ENCODE measurements at regions not wholly inside any gene's neighbourhood (a gene's known extent, or its start where the extent isn't known, plus 50 kb on each side); places are given as distances from the start of the nearest gene placed in this dataset.

DNA sequence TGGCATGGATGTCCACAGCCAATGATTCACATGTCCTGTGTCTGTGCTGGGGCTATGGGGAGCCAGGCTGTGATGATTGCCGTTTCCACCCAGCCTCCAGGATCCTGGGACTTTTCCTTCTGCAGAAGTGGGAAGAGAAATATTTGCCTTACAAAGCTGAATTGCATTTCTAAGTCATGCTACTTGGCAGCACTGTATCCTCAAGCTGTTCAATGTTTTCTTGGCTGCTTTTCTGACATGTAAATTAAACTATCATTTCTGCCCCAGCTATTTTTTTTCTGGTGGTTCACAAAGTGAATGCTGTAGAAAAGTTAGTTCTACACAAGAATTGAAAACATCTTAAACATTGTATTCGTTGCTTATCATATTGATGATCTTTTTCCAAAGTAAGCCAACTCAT, 51.9 kb upstream of the TCERG1L start:
- DNase-seq (ENCODE audit: low read depth): no peak

DNA sequence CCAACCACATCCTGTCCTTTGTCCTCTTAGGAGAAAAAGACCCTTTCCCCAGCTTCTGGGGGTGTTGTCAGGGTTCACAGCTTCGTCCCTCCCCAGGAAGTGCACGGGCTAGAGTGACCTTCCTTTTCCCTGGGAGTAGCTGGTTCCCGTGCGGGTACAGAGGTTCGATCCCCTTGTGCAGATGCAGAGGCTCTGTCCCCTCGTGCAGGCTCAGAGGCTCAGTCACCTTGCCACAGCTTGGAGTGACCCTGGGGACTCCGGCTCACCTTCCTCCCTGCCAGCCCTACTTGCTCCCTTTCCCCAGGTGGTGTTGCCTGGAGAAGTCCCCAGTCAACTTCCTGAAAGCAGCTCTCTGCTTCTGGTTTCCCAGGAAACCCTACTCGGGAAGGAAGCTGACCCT, 60.0 kb upstream of the TCERG1L start:
- no peak for DNase-seq (ENCODE audit: low read depth)

DNA sequence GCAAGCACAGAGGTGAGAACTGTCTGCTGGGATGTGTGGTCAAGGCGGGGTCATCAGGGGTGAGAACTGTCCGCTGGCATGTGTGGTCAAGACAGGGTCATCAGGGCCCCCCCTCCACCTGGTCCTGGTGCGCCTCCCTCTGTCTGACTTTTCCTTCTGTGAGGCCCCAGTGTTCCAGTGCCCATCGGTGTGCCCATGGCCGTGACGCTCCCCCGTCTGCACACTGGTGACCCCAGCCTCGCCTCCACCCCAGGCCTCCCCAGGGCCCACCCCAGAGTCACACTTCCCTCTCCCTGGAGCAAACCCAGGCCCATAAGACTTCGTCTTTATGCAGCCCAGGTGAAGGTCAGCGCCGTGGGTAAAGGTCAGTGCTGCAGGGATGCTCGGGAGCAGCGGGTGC, 70.1 kb upstream of the TCERG1L start:
- no peak for DNase-seq (ENCODE audit: low read depth)

- peak; percentile 6 for DNase-seq (ENCODE audit: low read depth)
Measured at GRCh38 chr10:131385161-131385872, 73.8 kb upstream of the TCERG1L start.

GRCh38 chr10:131387018-131387529, 75.6 kb upstream of the TCERG1L start:
- no peak for DNase-seq (ENCODE audit: low read depth)

GRCh38 chr10:131391936-131392335, 80.4 kb upstream of the TCERG1L start:
- DNase-seq (ENCODE audit: low read depth): no peak

GRCh38 chr10:131396121-131397050, 84.9 kb upstream of the TCERG1L start:
- peak; percentile 9 for DNase-seq (ENCODE audit: low read depth)

DNA sequence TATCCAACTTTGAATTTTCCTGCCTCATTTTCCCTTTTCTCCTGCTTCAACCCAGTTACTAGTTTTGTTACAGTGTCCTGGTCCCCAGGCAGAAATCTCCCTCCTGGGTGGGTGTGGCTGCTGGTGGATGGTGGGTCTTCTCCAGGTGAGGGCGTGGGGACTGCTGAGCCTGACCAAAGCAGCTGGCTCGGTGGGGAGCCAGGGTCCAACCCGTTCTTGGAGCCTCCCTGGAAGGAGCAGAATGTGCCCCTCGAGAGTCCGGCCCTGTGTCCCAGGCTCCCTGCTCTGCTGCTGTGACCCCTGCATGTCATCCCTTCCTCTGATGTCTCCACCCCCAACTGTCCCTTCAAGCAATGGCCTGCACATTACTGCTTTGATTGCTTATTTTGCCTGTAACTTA, 86.6 kb upstream of the TCERG1L start:
- DNase-seq (ENCODE audit: low read depth): no peak

DNA sequence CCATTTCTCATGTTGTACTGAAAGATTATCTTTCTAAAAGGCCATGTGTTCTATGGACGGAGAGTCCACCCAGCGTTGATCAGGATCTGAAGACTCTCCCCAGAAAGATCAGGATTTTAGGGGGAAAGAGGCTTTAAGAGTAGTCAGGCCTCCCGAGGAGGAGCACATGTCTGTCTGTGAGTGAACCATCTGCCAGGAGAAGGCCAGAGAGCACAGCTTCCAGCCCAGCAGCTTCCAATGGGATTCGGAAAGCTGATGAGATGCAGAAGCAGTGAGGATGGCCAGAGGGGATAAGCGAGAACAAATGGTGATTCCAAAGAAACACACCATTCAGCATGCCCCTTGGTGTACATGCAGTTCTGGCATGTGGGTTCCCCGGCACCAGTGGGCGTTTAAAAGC, 88.5 kb upstream of the TCERG1L start:
- DNase-seq (ENCODE audit: low read depth): no peak

- DNase-seq (ENCODE audit: low read depth): no peak
Measured at GRCh38 chr10:131400513-131400912, 89.0 kb upstream of the TCERG1L start.

DNA sequence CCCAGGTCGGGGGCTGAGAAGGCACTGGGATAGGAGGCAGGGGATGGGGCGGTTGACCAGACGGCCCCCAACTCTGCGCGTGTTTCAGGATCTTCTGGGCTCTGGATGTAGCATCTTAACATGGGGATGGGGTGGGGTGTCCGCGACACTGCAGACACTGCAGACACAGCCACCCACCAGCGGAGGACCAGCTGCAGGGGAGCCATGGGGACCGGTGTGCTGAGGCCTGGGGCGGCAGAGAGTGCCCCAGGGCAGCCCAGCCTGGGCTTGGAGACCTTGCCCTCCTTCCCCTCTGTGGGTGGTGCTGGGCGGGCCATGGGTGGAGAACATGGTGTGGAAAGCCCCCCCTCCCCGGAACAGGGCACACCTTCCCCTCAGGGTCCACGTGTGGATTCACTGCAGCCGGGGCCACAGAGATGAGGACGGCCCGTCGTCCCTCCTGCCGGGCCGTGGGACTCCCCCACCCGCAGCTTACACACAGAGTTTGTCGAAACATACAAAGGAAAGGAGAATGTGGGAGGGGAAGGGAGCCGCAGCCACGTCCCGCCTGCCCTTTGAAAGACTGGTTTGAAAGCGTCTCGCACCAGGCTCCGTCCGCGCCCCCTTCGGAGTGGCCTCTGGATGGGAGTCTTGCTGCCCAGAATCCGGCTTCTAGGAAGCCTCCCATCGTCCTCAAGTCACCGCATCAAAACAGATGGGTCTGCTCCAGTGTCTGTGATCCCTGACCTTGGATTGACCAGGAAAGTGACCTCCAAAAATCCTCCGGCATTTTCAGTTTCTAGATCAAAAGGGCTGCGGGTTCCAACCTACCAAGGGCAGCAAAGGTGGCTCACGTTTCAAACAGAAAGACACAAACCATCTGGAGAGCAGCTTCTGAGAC, 91.5 kb upstream of the TCERG1L start:
- no peak for DNase-seq (ENCODE audit: low read depth)

DNA sequence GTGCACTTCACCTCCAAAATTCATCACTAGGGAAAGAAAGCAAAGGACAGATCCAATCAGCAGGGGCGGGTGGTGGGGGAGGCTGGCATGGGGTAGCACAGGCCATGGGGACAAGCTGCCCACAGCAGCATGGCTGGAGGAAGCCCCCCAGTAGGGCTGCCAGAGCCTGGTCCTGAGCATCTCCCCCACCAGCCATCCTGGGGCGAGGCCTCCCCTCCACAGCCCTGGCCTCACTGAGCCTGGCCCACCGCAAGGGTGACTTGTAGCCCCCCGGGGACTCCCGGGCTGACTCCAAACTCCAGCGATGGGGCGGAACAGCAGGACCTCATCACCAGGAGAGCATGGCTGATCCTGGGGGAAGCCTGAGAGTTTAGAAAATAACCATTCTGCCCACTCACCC, 92.4 kb upstream of the TCERG1L start:
- DNase-seq (ENCODE audit: low read depth): no peak

- DNase-seq (ENCODE audit: low read depth): no peak
Measured at GRCh38 chr10:131404886-131405285, 93.4 kb upstream of the TCERG1L start.

- DNase-seq (ENCODE audit: low read depth): no peak
Measured at GRCh38 chr10:131406676-131407392, 95.3 kb upstream of the TCERG1L start.

DNA sequence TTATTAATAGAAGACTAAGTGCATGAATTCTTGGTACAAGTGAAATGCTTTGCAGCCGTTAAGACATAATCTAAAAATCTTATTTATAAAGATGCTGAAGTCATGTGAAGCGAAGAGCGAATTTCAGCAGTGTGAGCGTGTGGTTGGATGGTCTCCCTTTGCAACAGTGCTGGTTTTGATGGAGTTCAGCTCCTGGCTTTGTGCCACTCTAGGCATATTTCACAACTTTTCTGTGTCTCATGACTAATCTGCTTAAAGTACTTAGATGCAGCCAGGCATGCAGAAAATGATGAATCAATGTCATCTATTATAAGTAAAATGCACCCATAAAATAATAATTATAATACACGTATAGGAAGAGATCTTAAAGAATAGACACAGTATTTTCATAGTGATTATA, 107.2 kb upstream of the TCERG1L start:
- peak; percentile 7 for DNase-seq (ENCODE audit: low read depth)

- DNase-seq (ENCODE audit: low read depth): no peak
Measured at GRCh38 chr10:131419797-131420196, 108.3 kb upstream of the TCERG1L start.

GRCh38 chr10:131420867-131421266, 109.3 kb upstream of the TCERG1L start:
- DNase-seq (ENCODE audit: low read depth): no peak

DNA sequence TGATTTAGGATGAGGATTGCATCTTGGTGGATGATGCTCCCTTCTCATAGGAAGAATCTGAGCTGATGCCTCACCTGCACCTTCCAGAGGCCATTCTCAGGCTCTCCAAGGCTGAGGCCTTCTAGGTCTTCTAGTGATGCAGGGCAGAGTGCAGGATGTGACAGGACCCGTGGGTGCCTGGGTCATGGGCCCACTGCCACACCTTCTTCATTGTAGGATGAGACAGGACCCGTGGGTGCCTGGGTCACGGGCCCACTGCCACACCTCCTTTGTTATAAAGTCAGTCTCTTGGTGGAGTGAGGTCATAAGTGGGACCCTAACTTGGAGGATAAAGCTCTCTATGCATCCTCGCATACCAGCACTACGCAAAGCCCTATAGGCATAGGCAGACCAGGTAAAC, 109.9 kb upstream of the TCERG1L start:
- no peak for DNase-seq (ENCODE audit: low read depth)

DNA sequence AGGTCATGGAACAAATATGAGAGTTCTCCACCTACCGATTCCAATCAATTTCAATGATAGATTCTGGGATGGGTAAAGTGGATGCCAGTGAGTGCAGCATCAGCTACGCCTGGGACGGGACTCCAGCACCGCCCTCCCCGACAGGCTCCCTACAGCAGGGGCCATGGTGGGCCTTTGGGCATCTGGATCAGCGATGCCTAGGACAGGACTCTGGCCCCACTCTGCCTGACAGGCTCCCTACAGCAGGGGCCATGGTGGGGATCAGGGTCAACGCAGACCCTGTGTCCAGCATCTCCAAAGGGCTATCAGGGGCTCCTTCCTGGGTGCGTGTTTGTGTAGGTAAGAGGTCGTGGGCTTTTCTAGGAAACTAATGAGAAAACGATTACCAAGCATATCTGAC, 111.2 kb upstream of the TCERG1L start:
- no peak for DNase-seq (ENCODE audit: low read depth)

DNA sequence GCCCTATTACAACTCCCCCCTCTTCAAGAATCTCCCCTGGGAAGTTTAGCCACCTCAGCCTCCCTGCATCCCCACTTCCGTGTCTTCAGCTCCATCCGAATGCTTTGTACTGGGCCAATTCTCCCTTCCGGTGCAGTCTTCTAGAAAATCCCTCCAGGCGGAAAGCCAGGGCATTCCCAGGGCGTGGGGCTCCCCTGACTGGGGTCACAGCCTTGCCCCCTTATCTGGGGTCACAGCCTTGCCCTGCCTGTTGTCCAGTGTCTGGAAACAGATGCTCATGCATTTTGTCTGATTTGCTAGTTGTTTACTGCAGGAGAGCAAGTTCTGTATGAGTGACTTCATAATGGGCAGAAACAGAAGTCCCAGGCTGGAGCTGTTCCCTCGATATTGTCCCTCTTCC, 112.5 kb upstream of the TCERG1L start:
- DNase-seq (ENCODE audit: low read depth): no peak
